Thyroid gland (tissue), 4 donors: ENCODE measurements at regions not wholly inside any gene's neighbourhood (a gene's known extent, or its start where the extent isn't known, plus 50 kb on each side); places are given as distances from the start of the nearest gene placed in this dataset.

Source experiments
- DNase-seq, 2 donors: peaks; one replicate each; pipeline ENCODE4 v3.0.0-alpha.2; 2019
- H3K27ac ChIP-seq, 3 donors: fragments of 200-600 bp; sonication (generic); 1 replicate in 2 of 3; 2 replicates in 1 of 3; pipeline ENCODE4 v1.5.1; 2016 to 2019; ENCODE audit warnings: mild to moderate bottlenecking in 1 of 3, moderate library complexity in 1 of 3
- H3K27me3 ChIP-seq: fragments of 200-600 bp; sonication (generic); one replicate; pipeline ENCODE4 v1.5.1; 2019
- H3K36me3 ChIP-seq, 2 donors: fragments of 200-600 bp; sonication (generic); one replicate each; pipeline ENCODE4 v1.5.1; 2016 to 2019
- H3K4me1 ChIP-seq, 2 donors: fragments of 200-600 bp; sonication (generic); one replicate each; pipeline ENCODE4 v1.5.1; 2017 to 2019
- H3K4me3 ChIP-seq, 3 donors: fragments of 200-600 bp; sonication (generic); replicated peaks in 1 of 3; 1 replicate in 2 of 3; 2 replicates in 1 of 3; pipeline ENCODE4 v1.5.1; 2016; ENCODE audit warnings: mild to moderate bottlenecking in 1 of 3
- H3K9me3 ChIP-seq: fragments of 200-600 bp; sonication (generic); one replicate; pipeline ENCODE4 v1.5.1; 2017
- POLR2A ChIP-seq, 2 donors: fragments of 450-650 bp; IDR thresholded peaks; one replicate each; pipeline ENCODE4 v1.6.1; 2017; ENCODE audit warnings: antibody characterized with exemption in 2 of 2, mild to moderate bottlenecking in 2 of 2, moderate library complexity in 1 of 2
- WGBS, 2 donors: methylation state at CpG; one replicate each; pipeline ENCODE4 v1.1.5; 2017; 5-methylcytosine and 5-hydroxymethylcytosine counted together
- intact Hi-C: fragments of 100-400 bp; cut with DNase I; formaldehyde crosslinking; loops from one replicate; pipeline ENCODE4 v1.15.1; 2023
- TF ChIP-seq, protein P1 (sequence below), 6 experiments: fragments of 200-600 bp in 3 of 6; fragments of 450-650 bp in 3 of 6; sonication (generic) in 3 of 6; IDR thresholded peaks; one replicate each; pipeline ENCODE4 v1.5.1; 2016 to 2019; ENCODE audit warnings: antibody characterized with exemption in 6 of 6, mild to moderate bottlenecking in 2 of 6, inconsistent platforms in 1 of 6, moderate library complexity in 1 of 6

DNA sequence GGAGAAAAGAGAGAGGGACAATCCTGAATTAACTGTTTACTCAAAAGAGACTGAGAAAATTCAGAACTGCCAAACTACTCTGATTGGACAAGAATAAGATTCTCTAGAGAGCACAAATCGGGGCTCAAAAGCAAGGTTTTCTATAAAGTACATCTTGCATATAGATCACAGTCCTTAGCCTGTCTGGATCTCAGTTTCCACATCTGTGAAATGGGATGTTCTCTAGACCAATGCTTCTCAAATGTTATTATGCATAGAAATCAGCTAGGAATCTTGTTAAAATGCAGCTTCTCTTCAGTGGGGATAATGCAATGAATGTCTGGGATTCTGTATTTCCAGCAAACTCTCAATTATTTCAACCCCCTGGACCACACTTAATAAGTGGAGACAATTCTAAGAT, 231.6 kb downstream of the ESM1 start:
- Histone ChIP-seq H3K4me1 (no peaks in the 10 kb centered on the region), H3K9me3 (no peaks in the 10 kb centered on the region), H3K36me3 (no peaks in the 10 kb centered on the region), H3K27ac (no peak overlapping the region), H3K4me3 (no peak overlapping the region), H3K27me3 (no peaks in the 10 kb centered on the region)
- no peak for TF ChIP-seq POLR2A (IDR thresholded peaks at IDR 0.05)
- TF ChIP-seq, protein P1, sequence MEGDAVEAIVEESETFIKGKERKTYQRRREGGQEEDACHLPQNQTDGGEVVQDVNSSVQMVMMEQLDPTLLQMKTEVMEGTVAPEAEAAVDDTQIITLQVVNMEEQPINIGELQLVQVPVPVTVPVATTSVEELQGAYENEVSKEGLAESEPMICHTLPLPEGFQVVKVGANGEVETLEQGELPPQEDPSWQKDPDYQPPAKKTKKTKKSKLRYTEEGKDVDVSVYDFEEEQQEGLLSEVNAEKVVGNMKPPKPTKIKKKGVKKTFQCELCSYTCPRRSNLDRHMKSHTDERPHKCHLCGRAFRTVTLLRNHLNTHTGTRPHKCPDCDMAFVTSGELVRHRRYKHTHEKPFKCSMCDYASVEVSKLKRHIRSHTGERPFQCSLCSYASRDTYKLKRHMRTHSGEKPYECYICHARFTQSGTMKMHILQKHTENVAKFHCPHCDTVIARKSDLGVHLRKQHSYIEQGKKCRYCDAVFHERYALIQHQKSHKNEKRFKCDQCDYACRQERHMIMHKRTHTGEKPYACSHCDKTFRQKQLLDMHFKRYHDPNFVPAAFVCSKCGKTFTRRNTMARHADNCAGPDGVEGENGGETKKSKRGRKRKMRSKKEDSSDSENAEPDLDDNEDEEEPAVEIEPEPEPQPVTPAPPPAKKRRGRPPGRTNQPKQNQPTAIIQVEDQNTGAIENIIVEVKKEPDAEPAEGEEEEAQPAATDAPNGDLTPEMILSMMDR (IDR thresholded peaks at IDR 0.05): no peak
- DNase-seq: no peak
- intact Hi-C loops: no loop called here
- 94 to 97% methylated on average over 1 of the region's 1 CpG for WGBS, 2 donors

DNA sequence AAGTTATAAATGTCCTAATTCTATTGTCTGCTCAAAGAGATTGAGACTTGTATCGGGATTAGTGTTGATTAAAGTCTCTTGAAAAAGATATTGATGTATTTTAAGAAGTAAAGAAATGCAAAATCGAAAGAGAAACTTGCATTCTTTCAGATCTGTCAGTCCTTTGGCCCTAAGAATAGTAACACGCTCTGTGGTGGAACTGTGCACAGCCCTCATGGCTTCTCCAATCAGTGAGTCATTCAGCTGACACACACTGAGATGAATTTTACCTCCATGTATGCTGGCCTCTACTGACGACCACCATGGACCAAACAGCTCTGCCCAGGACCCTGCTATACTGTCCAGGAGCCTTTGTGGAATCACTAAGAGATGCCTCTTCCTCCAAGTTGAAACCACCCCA, 232.4 kb downstream of the ESM1 start:
- Histone ChIP-seq H3K36me3 (no peaks in the 10 kb centered on the region), H3K27me3 (no peaks in the 10 kb centered on the region), H3K4me3 (no peak overlapping the region), H3K4me1 (no peaks in the 10 kb centered on the region), H3K9me3 (no peaks in the 10 kb centered on the region), H3K27ac (no peak overlapping the region)
- TF ChIP-seq, protein P1 (IDR thresholded peaks at IDR 0.05): no peak
- TF ChIP-seq POLR2A (IDR thresholded peaks at IDR 0.05): no peak
- WGBS, 2 donors: 55 to 62% methylated on average over 4 of the region's 4 CpGs
- intact Hi-C loops: no loop called here
- no peak for DNase-seq

DNA sequence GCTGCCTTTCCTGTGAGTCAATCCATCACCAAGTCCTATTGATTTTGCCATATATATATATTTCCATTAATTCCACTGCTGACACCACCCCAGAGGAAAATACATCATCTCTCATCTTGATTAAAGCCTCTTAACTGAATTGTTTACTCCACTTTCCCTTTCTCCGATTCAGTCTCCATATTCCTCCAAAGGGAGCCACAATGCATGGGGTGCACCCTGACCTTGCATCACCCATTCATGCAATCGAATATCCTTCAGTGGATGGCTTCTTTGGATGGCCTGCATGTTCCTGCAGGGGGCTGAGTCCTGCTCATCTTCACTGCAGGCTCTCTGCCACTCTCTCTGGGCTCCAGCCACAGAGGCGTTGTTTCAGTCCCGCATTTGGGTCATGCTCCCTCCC, 231.0 kb downstream of the SNX18 start:
- Histone ChIP-seq H3K27me3 (no peaks in the 10 kb centered on the region), H3K9me3 (no peaks in the 10 kb centered on the region), H3K36me3 (no peaks in the 10 kb centered on the region), H3K27ac (no peak overlapping the region), H3K4me1 (peaks cover 5 to 10% of the 10 kb centered on the region in 2 donors), H3K4me3 (no peak overlapping the region)
- TF ChIP-seq, protein P1 (IDR thresholded peaks at IDR 0.05): no peak
- no peak for TF ChIP-seq POLR2A (IDR thresholded peaks at IDR 0.05)
- 94 to 95% methylated on average over 4 of the region's 4 CpGs for WGBS, 2 donors
- intact Hi-C loops: no loop called here
- DNase-seq: no peak

DNA sequence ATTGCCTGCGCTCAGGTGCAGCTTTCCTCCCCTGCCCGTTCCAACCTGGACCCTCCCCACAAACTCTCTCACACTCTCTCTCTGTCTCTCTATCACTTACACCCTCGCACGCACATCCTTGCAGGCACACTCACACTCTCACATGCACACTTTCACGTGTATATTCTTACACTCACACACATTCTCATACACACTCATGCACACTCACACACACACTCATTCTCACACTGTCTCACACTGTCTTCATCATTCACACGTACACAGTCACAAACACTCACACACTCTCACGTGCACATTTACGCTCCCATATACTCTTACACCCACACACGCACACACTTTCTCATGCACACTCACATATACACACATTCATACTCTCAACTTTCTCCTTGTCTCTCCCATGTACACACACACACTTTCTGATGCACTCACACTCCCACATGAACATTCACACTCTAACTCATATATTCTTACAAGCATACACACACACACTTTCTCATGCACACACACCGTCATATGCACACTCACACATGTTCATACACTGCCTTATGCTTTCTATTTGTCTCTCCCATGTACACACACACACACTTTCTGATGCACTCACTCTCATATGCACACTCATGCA, 229.3 kb downstream of the SNX18 start:
- Histone ChIP-seq H3K9me3 (no peaks in the 10 kb centered on the region), H3K4me1 (peaks cover 5 to 15% of the 10 kb centered on the region in 2 donors), H3K36me3 (no peaks in the 10 kb centered on the region), H3K27ac (no peak overlapping the region), H3K4me3 (no peak overlapping the region), H3K27me3 (no peaks in the 10 kb centered on the region)
- intact Hi-C loops: no loop called here
- 94 to 95% methylated on average over 10 of the region's 10 CpGs for WGBS, 2 donors
- TF ChIP-seq, protein P1 (IDR thresholded peaks at IDR 0.05): no peak
- no peak for TF ChIP-seq POLR2A (IDR thresholded peaks at IDR 0.05)
- DNase-seq: no peak

DNA sequence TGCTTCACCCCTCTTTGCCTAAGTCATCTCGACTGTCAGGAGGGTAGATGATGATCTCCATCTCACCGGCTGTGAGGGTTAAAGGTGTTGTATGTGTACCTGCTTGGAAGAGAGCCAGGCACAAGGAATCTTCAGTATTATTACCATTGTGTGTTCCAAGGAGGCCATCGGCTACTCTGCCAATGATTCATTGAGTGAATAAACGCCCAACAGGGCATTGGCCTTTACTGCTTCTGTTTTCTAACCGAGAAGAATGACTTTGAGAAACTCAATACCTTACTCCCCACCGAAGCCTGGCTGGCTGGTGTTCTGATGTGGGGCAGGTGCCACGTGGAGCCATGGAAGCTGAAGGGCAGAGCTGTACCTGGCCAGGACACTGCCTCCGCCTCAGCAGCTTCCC, 228.8 kb downstream of the SNX18 start:
- Histone ChIP-seq H3K4me3 (no peak overlapping the region), H3K36me3 (no peaks in the 10 kb centered on the region), H3K4me1 (peaks cover 5 to 15% of the 10 kb centered on the region in 2 donors), H3K9me3 (no peaks in the 10 kb centered on the region), H3K27me3 (no peaks in the 10 kb centered on the region), H3K27ac (no peak overlapping the region)
- 93% methylated on average over 8 of the region's 8 CpGs for WGBS, 2 donors
- TF ChIP-seq, protein P1 (IDR thresholded peaks at IDR 0.05): no peak
- no peak for TF ChIP-seq POLR2A (IDR thresholded peaks at IDR 0.05)
- no peak for DNase-seq
- intact Hi-C loops: no loop called here
